NCI-H1092 treated with DMSO at 0.1 percent for 48 hours (cell line): ENCODE measurements at regions not wholly inside any gene's neighbourhood (a gene's known extent, or its start where the extent isn't known, plus 50 kb on each side); places are given as distances from the start of the nearest gene placed in this dataset.
A peak's percentile ranks its signal among the peaks of the same experiment; 100 is the strongest.

Experiments
- DNase-seq: peaks from one replicate; lab custom pipeline; 2025; lab: John Stamatoyannopoulos, UW

GRCh38 chr5:146940295-146940694 is 61.7 kb upstream of the PPP2R2B start:
- DNase-seq = no peak

DNA sequence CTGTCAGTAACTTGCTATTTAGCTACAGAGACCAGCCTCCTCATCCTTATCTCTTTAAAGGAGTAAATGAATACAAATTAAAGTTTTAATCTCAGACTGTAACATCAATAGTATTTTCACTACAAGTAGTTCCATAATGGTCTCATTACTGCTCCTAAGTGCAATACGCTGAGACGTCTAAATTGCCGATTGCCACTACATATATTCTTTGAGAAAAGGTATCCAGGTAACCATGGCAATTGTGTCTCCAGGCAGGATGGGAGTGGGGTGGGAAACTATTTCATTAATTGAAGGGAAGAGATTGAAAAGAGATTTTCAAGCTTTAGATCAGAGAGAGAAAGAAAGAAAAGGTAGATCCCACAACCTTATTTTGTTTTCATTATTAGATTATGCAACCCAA is 65.5 kb upstream of the PPP2R2B start:
- no peak for DNase-seq

DNA sequence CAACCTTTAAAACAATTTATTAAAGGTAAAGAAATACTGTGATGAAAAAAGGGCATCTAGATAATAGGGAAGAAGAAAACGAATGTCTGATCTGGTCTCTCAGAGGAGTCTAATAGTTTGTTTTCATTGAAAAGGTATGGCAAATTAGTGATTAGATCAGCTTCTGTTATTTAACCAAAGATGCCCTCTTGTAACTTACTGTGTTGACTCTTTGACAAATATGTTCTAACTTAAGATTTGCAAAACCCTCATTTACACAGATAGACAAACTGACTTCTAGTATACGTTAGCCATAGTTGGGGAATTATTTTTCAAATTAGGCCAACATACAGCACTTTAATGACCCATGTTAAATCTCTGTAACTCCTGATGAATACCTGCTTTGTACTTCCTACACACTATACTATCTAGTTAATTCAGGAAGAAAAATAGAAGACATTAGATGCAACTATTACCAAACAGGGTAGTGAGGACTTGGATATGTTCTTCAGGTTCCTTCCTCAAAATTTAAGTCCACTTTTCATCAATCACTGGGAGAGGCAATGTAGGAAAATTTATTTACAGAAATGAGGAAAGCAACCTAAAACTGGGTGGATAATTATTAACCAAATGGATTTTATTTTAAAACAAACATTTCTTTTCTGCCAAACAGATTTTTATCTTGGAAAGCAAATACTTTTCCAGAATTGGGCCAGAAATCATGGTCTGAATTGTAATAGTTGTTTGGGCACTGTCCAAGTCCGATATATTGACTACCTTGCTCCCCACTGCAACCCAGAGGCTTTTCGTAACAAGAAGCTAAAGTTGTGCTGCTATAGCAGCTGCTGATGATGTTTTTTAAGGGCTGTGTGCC is 66.4 kb upstream of the PPP2R2B start:
- DNase-seq = no peak

DNA sequence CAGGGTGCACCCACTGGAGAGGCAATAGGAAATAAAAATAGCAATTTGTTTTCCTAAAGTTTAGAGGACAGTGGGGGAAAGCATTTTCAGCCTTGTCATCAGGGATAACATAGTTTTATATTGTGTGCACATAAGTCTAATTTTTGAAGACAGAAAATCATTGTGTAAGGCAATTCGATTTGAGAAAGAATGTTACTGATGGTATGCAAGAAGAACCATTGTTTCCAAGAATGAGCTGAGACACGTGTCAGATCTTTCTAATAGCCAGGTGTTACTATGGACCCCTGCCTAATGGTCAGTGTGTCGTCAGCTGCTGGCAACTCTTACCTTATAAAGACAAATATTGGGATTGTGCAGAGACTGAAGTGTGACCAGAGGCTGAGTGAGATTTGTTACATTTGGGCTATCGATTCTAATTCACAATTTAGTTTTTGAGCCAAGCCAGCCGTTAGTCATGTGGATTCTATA is 67.1 kb upstream of the PPP2R2B start:
- no peak for DNase-seq

GRCh38 chr5:146947181-146947941 is 68.8 kb upstream of the PPP2R2B start:
- peak; percentile 18 for DNase-seq

DNA sequence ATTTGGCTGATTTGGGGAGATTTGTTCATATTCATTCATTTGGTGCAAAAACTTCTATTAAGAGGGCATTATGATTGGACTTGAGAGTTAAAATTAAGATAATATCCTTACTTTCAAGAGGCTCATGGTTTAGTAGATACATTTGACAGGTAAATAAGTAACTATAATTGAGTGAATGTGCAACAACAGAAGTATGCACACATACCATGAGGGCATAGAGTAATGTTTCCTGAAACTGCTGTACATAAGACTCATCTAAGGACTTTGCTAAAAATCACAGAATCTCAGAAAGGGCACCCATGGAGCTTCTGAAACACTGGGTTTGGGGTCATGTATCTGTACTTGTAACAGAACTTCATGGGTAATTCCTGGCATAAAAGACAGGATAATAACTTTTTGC is 70.1 kb upstream of the PPP2R2B start:
- no peak for DNase-seq

- DNase-seq = no peak
These were observed 73.6 kb upstream of the PPP2R2B start for GRCh38 chr5:146952168-146952567.

DNA sequence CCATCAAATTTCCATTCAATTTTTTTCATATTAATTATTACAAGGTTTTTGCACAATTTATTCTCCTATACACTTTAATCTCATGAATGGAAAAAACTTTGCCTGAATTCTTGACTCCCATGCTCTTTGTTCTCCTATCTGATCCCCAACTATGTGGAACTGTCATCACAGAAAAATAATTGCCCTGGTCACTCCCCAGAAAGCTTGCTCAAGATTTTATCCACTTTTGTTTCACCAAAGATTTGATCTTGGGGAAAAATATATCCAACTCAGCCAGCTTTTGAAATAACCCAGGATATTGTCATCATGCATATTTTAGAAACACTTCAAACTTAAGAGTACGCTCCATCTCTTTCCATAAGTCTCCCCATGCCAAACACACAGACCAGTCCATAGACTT is 77.7 kb upstream of the PPP2R2B start:
- DNase-seq = no peak

DNA sequence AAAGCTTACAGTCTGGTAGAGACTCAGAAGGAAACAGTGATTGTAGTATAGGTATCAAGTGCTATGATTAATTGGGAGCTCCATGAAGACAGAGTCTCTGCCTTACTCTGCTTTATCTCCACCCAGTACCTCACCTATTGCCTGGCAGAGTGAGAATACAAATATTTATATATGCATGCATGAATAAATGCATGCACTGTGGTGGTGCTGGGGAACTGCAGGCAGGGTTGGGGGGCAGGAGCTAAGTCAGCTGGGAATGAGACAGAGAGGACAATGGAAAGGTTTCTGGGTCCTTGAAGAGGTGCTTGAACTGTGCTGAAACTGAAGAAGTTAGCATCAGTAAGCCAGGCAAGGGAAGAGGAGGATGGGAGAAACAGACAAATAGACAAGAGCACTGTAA is 80.8 kb upstream of the PPP2R2B start:
- no peak for DNase-seq

- no peak for DNase-seq
These were observed 84.3 kb upstream of the PPP2R2B start for GRCh38 chr5:146962801-146963355.

DNA sequence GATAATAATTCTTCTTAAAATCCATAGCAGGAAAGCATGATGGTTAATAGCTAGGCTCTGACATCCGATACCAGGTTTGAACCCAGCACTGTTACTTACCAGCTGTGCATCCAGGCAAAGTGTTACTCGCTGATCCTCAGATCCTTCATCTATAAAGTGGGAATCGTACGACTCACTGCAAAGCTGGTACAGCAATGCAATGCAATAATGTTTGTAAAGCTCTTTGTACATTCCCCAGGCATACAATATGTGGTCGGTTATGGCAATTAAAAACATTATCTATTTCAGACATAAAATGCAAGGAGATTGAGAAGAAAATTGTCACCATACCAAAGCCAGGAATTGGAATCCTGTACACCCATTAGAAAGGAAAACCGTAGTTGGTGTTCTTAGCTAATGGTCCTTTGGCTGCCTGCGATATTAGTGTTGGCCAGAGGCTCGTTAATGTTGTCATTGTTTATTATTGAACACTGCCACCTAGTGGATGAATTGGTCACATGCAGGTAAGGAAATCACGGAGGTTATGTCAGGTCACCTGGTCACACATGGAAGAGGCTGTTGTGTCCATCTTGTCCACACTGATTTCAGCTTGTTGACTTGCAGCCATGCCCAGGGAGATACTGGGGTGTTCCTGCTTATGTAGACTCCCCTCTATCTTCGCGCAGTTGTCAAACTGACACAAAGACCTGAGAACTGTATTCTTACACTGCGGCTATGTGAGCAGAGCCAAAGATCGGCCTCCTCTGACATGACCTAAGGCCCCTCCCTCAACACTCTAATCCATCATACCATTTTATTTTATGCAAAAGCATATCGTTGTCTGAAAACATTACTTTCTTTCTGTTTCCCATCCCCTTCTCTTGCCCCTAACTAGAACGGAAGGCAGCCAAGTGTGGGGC is 87.5 kb upstream of the PPP2R2B start:
- DNase-seq = peak; percentile 83

DNA sequence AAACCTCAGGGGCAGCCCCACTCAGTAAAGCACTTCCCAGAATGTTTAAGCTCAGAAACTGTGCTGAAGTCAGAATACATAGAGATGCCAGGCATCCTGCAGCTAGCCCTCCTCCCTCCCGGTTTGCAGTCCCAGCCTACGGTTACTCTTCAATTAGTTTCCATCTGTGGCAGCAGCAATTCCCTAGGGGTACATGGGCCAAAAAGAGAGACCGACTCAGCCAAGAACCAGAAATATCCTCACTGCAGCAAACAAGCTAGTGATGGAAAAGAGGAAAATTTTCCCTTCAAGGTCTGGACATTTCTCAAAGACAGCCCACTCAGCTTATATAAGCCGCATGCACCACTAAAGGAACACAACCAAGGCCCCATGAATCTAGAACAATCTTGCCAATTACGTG is 89.1 kb upstream of the PPP2R2B start:
- DNase-seq = no peak

DNA sequence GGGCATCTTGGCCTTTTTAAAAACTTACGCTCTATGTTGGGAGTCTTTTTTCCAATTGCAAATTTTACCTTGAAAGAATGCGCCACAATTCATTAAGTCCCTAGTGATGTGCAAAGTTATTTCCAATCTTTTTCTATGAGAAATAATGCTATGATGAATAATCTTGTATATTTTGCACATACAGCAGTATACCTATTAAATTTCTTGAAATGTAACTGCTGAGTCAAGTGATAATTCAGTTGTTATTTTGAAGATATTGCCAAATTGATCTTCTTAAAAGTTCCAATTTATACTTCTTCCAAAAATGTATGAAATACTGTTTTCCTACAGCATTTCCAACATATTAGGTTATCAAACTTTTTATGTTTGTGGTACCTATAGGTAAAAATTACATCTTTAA is 92.8 kb upstream of the PPP2R2B start:
- no peak for DNase-seq

DNA sequence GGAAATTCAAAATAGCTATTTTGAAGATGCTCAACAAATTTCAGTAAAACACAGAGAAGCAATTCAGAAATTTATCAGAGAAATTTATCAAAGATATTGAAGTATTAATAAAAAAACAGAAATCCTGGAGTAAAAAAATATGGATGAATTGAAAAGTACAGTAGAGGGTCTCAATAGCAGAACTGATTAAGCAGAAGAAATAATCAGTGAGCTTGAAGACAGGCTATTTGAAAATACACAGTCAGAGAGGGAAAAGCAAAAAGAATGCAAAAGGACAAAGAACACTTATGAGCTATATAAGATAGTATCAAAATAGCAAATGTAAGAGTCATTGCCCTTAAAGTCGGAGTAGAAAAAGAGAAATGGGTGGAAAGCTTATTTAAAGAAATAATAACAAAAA is 107.9 kb upstream of the PPP2R2B start:
- DNase-seq = no peak

- no peak for DNase-seq
These were observed 115.4 kb upstream of the PPP2R2B start for GRCh38 chr5:146993876-146994530.

GRCh38 chr5:146995878-146996277 is 117.3 kb upstream of the PPP2R2B start:
- no peak for DNase-seq

DNA sequence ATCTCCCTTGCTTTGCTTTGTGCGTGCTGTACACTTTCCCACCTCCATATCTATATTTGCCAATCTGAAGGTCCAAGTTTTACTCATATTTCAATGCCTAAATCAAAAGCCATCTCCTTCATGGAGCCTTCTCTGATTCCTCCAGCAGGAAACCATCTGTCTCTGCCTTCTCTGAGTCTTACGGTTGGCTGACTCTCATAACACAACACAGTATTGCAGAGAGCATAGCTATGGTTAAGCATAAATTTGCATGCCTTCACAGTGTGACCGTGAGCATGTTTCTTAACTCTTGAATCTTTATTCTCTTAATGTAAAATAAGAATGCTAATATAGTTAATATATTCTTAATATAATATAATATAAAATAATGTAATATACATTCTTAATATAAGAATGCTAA is 136.8 kb upstream of the PPP2R2B start:
- DNase-seq = no peak

- no peak for DNase-seq
These were observed 138.6 kb upstream of the PPP2R2B start for GRCh38 chr5:147017191-147017590.

DNA sequence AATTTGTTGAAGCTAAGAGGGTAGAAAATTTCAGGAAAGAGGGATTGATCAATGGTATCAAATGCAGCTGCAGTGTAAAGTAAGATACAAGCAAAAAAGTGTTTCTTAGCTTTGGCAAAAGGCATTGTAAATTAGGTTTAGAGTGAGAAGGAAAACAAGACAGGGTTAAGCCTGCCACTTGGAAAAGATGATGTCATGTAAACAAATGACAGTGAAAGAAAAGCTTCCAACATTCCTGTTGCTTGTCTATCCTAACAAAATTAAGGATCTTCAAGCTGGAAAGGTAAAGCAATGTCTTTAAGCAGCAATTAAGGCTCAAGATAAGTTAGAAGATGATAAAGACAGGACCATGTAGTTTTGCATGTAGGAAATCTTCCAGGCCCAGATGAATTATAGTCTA is 139.1 kb upstream of the PPP2R2B start:
- DNase-seq = no peak

DNA sequence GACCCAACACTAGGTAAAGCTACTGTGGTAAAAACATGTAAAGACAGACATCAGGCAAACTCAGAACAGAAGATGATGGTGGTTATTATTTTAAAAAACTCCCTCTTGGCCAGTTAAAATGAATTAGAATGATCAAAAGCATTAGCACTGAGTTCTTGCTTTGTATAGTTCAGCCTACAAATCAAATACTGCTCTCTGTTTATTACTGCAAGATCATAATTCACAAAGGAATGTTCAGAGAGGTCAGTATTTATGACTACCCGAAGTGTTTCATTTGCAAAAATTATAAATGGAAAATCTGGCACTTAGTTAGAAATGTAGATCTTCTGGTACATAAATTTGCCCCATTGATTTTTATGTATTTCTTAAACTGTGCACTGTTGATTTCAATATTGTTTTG is 140.3 kb upstream of the PPP2R2B start:
- DNase-seq = no peak

DNA sequence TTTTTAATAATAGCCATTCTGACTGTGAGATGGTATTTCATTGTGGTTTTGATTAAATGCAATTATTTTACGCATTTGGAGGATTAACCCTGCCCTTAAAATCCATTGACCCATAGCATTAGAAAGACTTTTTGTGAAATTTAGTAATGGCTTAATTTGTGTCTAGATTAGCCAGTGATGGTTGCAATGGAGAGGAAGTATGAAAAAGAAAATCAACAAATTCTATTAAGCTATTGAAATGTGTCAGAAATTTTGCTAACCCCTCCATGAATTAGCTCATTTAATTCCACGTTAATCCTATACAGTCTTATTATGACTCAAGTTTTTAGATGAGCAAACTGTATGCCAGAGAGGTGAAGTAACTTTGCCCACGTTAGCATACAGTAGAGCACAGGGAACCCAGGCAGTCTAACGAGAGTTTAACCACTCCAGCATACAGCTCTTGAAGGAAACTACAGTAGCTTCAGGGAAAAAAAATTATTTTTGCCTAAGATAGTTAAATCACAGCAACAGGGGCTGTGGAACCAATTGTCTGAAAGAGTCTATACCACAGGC is 158.2 kb upstream of the PPP2R2B start:
- no peak for DNase-seq
